GM12892 (cell line): ENCODE measurements at regions not wholly inside any gene's neighbourhood (a gene's known extent, or its start where the extent isn't known, plus 50 kb on each side); places are given as distances from the start of the nearest gene placed in this dataset.
"Not testable (repeated sequence)": the region's sequence is repeated elsewhere in the genome, so short reads cannot be mapped to it uniquely, and the experiment has no call there.

Source experiments
- DNase-seq: peaks from one replicate; pipeline ENCODE4 v3.0.0; 2011; ENCODE audit not compliant: insufficient read length
- FAIRE-seq: peaks from 2 replicates; lab custom pipeline; 2011; peaks lifted over from hg19 to GRCh38; lab: Jason Lieb, UNC
- POLR2A ChIP-seq: IDR thresholded peaks from 2 replicates; pipeline ENCODE4 v1.6.1; 2011; ENCODE audit warnings: low read depth, low read length, control low read depth
- POLR2AphosphoS5 ChIP-seq: IDR thresholded peaks from 2 replicates; pipeline ENCODE4 v1.6.1; 2011; ENCODE audit warnings: low read depth, low read length, control low read depth
- TAF1 ChIP-seq: IDR thresholded peaks from 2 replicates; pipeline ENCODE4 v1.6.1; 2011; ENCODE audit warnings: low read depth, mild to moderate bottlenecking, control low read depth, low read length, borderline replicate concordance

- TF ChIP-seq POLR2AphosphoS5 (no peak), TAF1 (no peak), POLR2A (no peak)
- FAIRE-seq (no peak), DNase-seq (no peak)
These were observed 558.3 kb upstream of the GRIA3 start for GRCh38 chrX:122625821-122626220.

- no peak for DNase-seq
- no peak for TF ChIP-seq POLR2A
- TF ChIP-seq POLR2AphosphoS5 = no peak
- no peak for TF ChIP-seq TAF1
- no peak for FAIRE-seq
These were observed 557.2 kb upstream of the GRIA3 start for GRCh38 chrX:122626871-122627270.

DNA sequence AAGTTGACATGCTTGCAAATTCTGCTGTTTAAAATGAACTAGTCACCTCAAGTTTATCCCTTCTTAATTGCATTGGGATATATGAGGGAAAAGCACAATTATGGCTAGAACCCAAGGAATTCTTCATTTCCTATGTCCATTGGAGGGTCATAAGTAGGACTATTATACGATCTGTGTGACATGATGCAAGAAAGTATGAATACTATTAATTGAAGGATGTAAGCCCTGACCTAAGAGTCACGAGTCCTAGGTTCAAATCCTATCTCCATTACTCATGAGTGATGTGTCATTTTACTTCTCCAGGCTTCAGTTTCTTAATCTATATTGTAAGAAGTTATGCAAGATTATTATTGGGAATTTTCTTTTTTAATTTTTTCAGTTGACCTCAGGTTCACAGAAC, 542.9 kb upstream of the GRIA3 start:
- DNase-seq (no peak), FAIRE-seq (no peak)
- TF ChIP-seq POLR2A (no peak), POLR2AphosphoS5 (no peak)

DNA sequence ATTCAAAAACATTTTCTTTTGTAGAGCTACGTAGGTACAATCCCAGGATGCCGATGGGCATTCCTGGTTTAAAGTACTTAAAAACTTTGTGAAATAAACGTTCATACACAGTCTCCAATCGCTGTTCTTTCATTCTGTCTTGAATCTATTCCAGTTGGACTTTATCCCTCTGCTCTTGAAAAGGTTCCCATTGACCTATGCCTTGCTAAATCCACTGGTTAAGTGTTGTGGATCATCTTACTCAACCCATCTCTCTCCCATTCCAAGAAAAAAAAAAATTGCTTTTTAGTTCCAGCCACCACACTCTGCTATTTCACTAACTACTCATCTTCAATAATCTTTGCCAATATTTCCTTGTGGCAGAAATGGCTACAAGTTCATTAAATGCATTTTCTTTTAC, 542.3 kb upstream of the GRIA3 start:
- FAIRE-seq = no peak
- no peak for DNase-seq
- no peak for TF ChIP-seq POLR2A
- no peak for TF ChIP-seq POLR2AphosphoS5
- TF ChIP-seq TAF1 = no peak

- DNase-seq, FAIRE-seq: not testable (repeated sequence)
These were observed 528.8 kb upstream of the GRIA3 start for GRCh38 chrX:122655256-122655655.

- no peak for DNase-seq
- no peak for TF ChIP-seq POLR2A
- FAIRE-seq = no peak
These were observed 517.5 kb upstream of the GRIA3 start for GRCh38 chrX:122666601-122667000.

GRCh38 chrX:122667667-122668066, 516.4 kb upstream of the GRIA3 start:
- TF ChIP-seq TAF1 = no peak
- no peak for TF ChIP-seq POLR2AphosphoS5
- no peak for TF ChIP-seq POLR2A
- DNase-seq (no peak), FAIRE-seq (no peak)

DNA sequence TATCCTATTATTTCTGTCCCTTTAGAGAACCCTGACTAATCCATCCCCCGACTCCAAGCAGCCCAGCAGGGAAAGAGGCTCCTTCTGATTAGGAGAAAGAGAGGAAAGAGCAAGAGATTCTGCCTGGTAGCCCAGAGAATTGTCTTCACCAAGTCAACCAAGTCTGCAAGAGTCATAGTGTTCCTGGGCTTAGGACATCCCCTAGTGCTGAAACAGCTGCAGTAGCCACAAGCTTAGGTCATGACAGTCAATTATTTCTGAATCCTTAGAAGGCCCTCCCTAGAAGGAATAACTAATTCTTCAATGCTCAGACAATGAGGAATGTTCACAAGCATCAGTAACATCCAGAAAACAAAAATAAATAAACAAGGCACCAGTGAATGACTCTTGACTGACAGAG, 480.3 kb upstream of the GRIA3 start:
- DNase-seq (no peak), FAIRE-seq (no peak)
- TF ChIP-seq POLR2AphosphoS5 = no peak
- no peak for TF ChIP-seq POLR2A
- no peak for TF ChIP-seq TAF1

DNA sequence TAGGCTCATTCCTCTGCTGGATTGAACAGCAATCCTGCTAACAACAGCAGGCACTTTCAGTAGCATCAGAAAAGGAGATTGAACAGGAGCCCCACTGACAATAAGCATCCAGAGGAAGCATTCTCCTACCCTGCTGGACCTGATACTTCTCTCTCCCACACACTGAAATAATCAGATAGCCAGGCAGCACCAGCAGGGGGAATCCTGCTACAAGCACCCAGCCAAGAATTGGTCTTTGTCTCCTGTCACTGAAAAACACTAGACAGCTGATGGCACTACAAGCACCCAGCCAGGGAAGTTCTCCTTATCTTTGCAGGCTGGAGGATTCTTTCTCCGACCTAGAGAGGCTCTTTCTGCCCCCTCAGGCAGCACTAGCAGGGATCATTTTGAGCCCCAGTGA, 444.3 kb upstream of the GRIA3 start:
- no peak for FAIRE-seq
- no peak for DNase-seq

DNA sequence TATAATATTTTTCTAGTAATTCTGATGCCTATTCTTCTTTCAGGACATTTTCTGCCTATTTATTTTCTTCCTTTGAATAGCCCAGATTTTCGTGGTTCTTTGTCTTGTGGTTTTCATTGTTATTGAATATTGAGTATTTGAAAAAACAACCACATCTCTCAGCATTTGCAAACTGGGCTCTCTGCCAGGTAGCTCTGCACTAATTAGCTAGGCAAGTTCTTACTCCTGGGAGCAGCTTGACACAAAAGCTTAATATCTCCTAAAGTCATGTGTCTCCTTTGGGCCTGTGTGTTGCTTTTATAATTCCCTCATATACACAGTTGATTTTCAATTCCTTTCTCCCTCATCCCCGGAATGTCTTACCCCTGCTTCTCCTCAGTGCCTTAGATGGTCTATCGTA, 413.5 kb upstream of the GRIA3 start:
- DNase-seq (no peak), FAIRE-seq (no peak)
- TF ChIP-seq POLR2AphosphoS5 = no peak
- no peak for TF ChIP-seq POLR2A
- no peak for TF ChIP-seq TAF1

More for the DNA sequence above, 444.3 kb upstream of the GRIA3 start:
- no peak for TF ChIP-seq POLR2A
- no peak for TF ChIP-seq TAF1
- TF ChIP-seq POLR2AphosphoS5 = no peak

GRCh38 chrX:122771933-122772332, 412.1 kb upstream of the GRIA3 start:
- TF ChIP-seq TAF1 (no peak), POLR2AphosphoS5 (no peak), POLR2A (no peak)
- no peak for FAIRE-seq
- DNase-seq = no peak

GRCh38 chrX:122777766-122778165, 406.3 kb upstream of the GRIA3 start:
- TF ChIP-seq POLR2A (no peak), TAF1 (no peak), POLR2AphosphoS5 (no peak)
- DNase-seq = no peak

GRCh38 chrX:122783918-122784317, 400.2 kb upstream of the GRIA3 start:
- FAIRE-seq (no peak), DNase-seq (no peak)
- TF ChIP-seq TAF1 = no peak
- no peak for TF ChIP-seq POLR2A
- TF ChIP-seq POLR2AphosphoS5 = no peak

More at GRCh38 chrX:122777766-122778165, 406.3 kb upstream of the GRIA3 start:
- no peak for FAIRE-seq
